ENCODE measurements at regions not wholly inside any gene's neighbourhood (a gene's known extent, or its start where the extent isn't known, plus 50 kb on each side); places are given as distances from the start of the nearest gene placed in this dataset.

DNA sequence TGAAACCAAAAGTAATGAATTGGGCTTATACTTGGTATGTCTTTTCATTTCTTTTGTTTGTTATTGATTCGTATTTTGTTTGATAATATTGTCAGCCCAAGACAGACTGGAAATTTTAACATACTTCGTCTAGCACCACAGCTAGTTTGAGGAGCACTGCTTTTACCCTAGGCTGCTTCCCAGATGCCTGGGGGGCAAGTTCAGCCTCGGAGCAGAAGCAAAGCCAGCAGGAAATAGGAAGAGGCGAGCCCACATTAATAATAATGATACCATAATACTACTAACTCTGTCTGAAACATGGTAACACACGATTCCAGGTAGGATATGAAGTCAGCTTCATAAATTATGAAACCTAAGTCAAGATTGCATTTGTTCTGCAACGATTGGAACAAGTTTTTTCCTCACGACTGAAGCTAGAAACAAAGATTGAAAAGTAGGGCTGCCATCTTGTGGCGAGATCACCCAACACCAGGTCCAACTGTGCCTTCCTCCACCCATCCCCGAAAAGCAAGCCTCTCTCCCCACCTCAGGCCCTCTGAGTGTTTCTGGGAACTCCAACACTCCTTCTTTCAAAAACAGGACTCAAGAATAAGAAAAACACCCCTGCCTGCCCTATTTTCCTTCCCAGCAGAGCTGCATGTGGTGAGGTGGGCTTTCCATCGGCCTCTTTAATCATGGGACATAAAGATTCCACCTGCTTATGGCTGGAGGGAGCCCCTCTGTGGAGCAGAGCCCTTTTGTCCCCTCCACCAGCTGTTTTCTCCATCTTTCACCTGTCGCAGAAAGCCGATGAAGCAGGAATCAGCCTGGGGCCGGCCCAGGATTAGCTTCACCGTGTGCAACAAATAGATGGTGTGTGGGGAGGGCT is 236.4 kb downstream of the CAAP1 start:
- TF ChIP-seq, protein P1, sequence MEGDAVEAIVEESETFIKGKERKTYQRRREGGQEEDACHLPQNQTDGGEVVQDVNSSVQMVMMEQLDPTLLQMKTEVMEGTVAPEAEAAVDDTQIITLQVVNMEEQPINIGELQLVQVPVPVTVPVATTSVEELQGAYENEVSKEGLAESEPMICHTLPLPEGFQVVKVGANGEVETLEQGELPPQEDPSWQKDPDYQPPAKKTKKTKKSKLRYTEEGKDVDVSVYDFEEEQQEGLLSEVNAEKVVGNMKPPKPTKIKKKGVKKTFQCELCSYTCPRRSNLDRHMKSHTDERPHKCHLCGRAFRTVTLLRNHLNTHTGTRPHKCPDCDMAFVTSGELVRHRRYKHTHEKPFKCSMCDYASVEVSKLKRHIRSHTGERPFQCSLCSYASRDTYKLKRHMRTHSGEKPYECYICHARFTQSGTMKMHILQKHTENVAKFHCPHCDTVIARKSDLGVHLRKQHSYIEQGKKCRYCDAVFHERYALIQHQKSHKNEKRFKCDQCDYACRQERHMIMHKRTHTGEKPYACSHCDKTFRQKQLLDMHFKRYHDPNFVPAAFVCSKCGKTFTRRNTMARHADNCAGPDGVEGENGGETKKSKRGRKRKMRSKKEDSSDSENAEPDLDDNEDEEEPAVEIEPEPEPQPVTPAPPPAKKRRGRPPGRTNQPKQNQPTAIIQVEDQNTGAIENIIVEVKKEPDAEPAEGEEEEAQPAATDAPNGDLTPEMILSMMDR (IDR thresholded peaks at IDR 0.05) = peak; percentile 44
- TF ChIP-seq, protein P2, sequence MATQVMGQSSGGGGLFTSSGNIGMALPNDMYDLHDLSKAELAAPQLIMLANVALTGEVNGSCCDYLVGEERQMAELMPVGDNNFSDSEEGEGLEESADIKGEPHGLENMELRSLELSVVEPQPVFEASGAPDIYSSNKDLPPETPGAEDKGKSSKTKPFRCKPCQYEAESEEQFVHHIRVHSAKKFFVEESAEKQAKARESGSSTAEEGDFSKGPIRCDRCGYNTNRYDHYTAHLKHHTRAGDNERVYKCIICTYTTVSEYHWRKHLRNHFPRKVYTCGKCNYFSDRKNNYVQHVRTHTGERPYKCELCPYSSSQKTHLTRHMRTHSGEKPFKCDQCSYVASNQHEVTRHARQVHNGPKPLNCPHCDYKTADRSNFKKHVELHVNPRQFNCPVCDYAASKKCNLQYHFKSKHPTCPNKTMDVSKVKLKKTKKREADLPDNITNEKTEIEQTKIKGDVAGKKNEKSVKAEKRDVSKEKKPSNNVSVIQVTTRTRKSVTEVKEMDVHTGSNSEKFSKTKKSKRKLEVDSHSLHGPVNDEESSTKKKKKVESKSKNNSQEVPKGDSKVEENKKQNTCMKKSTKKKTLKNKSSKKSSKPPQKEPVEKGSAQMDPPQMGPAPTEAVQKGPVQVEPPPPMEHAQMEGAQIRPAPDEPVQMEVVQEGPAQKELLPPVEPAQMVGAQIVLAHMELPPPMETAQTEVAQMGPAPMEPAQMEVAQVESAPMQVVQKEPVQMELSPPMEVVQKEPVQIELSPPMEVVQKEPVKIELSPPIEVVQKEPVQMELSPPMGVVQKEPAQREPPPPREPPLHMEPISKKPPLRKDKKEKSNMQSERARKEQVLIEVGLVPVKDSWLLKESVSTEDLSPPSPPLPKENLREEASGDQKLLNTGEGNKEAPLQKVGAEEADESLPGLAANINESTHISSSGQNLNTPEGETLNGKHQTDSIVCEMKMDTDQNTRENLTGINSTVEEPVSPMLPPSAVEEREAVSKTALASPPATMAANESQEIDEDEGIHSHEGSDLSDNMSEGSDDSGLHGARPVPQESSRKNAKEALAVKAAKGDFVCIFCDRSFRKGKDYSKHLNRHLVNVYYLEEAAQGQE (IDR thresholded peaks at IDR 0.05; ENCODE audit: insufficient read depth in 1 of 2, low read depth in 2 of 2, low read length in 1 of 2) = no peak
- TF ChIP-seq POLR2AphosphoS5 (IDR thresholded peaks at IDR 0.05; ENCODE audit: low read depth, low read length) = no peak
- no peak for TF ChIP-seq SIN3A (IDR thresholded peaks at IDR 0.05; ENCODE audit: borderline replicate concordance, insufficient read depth, low read depth, low read length)
- no peak for TF ChIP-seq TCF7L2 (IDR thresholded peaks at IDR 0.05; ENCODE audit: low read depth, low read length)
